MM.1S (cell line): ENCODE measurements at regions not wholly inside any gene's neighbourhood (a gene's known extent, or its start where the extent isn't known, plus 50 kb on each side); places are given as distances from the start of the nearest gene placed in this dataset.

Experiments used
- DNase-seq: peaks from one replicate; pipeline ENCODE4 v3.0.0-alpha.2; 2015
- H2AFZ ChIP-seq: fragments of 300-600 bp; sonication (generic); 2 replicates; pipeline ENCODE4 v1.6.0; 2016; ENCODE audit warnings: antibody characterized with exemption, low read length
- H3F3A ChIP-seq: fragments of 300-600 bp; sonication (generic); 2 replicates; pipeline ENCODE4 v1.6.1; 2016; ENCODE audit warnings: mild to moderate bottlenecking, antibody characterized with exemption, low read length, moderate library complexity, mixed read lengths; ENCODE audit not compliant: insufficient read depth
- H3K27ac ChIP-seq: fragments of 300-600 bp; sonication (generic); 2 replicates; pipeline ENCODE4 v1.5.1; 2016; ENCODE audit warnings: mild to moderate bottlenecking, low read length
- H3K27me3 ChIP-seq: fragments of 300-600 bp; sonication (generic); replicated peaks from 2 replicates; pipeline ENCODE4 v1.6.0; 2016; ENCODE audit warnings: low read length; ENCODE audit not compliant: insufficient read depth
- H3K36me3 ChIP-seq: fragments of 300-600 bp; sonication (generic); replicated peaks from 2 replicates; pipeline ENCODE4 v1.6.1; 2016; ENCODE audit warnings: mild to moderate bottlenecking, low read length, mixed read lengths; ENCODE audit not compliant: insufficient read depth
- H3K4me1 ChIP-seq: fragments of 300-600 bp; sonication (generic); 2 replicates; pipeline ENCODE4 v1.6.1; 2016; ENCODE audit warnings: low read length, mixed read lengths
- H3K4me2 ChIP-seq: fragments of 300-600 bp; sonication (generic); 2 replicates; pipeline ENCODE4 v1.6.0; 2016; ENCODE audit warnings: low read depth, low read length
- H3K4me3 ChIP-seq: fragments of 300-600 bp; sonication (generic); 2 replicates; pipeline ENCODE4 v1.5.1; 2016; ENCODE audit warnings: low read length, mixed read lengths
- H3K79me2 ChIP-seq: fragments of 300-600 bp; sonication (generic); 2 replicates; pipeline ENCODE4 v1.6.1; 2016; ENCODE audit warnings: mixed run types, low read length, mixed read lengths
- H3K9ac ChIP-seq: fragments of 300-600 bp; sonication (generic); 2 replicates; pipeline ENCODE4 v1.6.1; 2016; ENCODE audit warnings: low read length, mixed read lengths
- H3K9me2 ChIP-seq: fragments of 300-600 bp; sonication (generic); replicated peaks from 2 replicates; pipeline ENCODE4 v1.6.1; 2016; ENCODE audit warnings: mild to moderate bottlenecking, low read length, mixed read lengths; ENCODE audit not compliant: insufficient read depth
- H3K9me3 ChIP-seq: fragments of 300-600 bp; sonication (generic); replicated peaks from 2 replicates; pipeline ENCODE4 v1.6.1; 2016; ENCODE audit warnings: mild to moderate bottlenecking, low read length, mixed read lengths; ENCODE audit not compliant: insufficient read depth
- H4K20me1 ChIP-seq: fragments of 300-600 bp; sonication (generic); 2 replicates; pipeline ENCODE4 v1.6.1; 2016; ENCODE audit warnings: mild to moderate bottlenecking, low read length, moderate library complexity, mixed read lengths; ENCODE audit not compliant: insufficient read depth
- CTCF ChIP-seq: fragments of 300-600 bp; sonication (generic); IDR thresholded peaks from 2 replicates; pipeline ENCODE4 v1.5.1; 2016; ENCODE audit warnings: antibody characterized with exemption, low read length, mixed read lengths
- EZH2 ChIP-seq: fragments of 300-600 bp; sonication (generic); optimal IDR thresholded peaks from 2 replicates; pipeline ENCODE3; 2017; ENCODE audit warnings: low read depth, mild to moderate bottlenecking, antibody characterized with exemption, low read length, mixed read lengths
- EZH2phosphoT487 ChIP-seq: fragments of 300-600 bp; sonication (generic); IDR thresholded peaks from 2 replicates; pipeline ENCODE4 v1.6.1; 2018; ENCODE audit warnings: antibody characterized with exemption, low read length

- H3K9me3 ChIP-seq, result no peaks in the 10 kb centered on the region
Observed at GRCh38 chr1:29429656-29430055, 193.3 kb downstream of the PTPRU start.

GRCh38 chr1:29428997-29429396 is 192.7 kb downstream of the PTPRU start:
- Histone ChIP-seq H3K9me2 (no peaks in the 10 kb centered on the region), H3K9me3 (no peaks in the 10 kb centered on the region), H3K9ac (no peak overlapping the region), H3K4me1 (no peaks in the 10 kb centered on the region), H2AFZ (no peak overlapping the region), H3K79me2 (no peaks in the 10 kb centered on the region), H3K36me3 (no peaks in the 10 kb centered on the region), H3K27me3 (peaks cover 56% of the 10 kb centered on the region), H3K4me3 (no peak overlapping the region), H4K20me1 (no peaks in the 10 kb centered on the region), H3K4me2 (no peak overlapping the region), H3K27ac (no peak overlapping the region), H3F3A (no peaks in the 10 kb centered on the region)
- DNase-seq, result no peak
- TF ChIP-seq CTCF (no peak), EZH2 (no peak), EZH2phosphoT487 (no peak)

More at GRCh38 chr1:29429656-29430055, 193.3 kb downstream of the PTPRU start:
- peaks cover 56% of the 10 kb centered on the region for H3K27me3 ChIP-seq
- H3K4me1 ChIP-seq, result no peaks in the 10 kb centered on the region
- no peak overlapping the region for H3K4me2 ChIP-seq
- H3K36me3 ChIP-seq, result no peaks in the 10 kb centered on the region
- H4K20me1 ChIP-seq, result no peaks in the 10 kb centered on the region
- H3K4me3 ChIP-seq, result no peak overlapping the region
- no peak overlapping the region for H3K27ac ChIP-seq
- H3K79me2 ChIP-seq, result no peaks in the 10 kb centered on the region
- H3K9ac ChIP-seq, result no peak overlapping the region
- no peak overlapping the region for H2AFZ ChIP-seq
- no peak for TF ChIP-seq EZH2
- TF ChIP-seq CTCF, result no peak
- TF ChIP-seq EZH2phosphoT487, result no peak
- H3F3A ChIP-seq, result no peaks in the 10 kb centered on the region
- no peaks in the 10 kb centered on the region for H3K9me2 ChIP-seq
- no peak for DNase-seq

- H3K79me2 ChIP-seq, result no peaks in the 10 kb centered on the region
- H3K9me3 ChIP-seq, result no peaks in the 10 kb centered on the region
- H3F3A ChIP-seq, result no peaks in the 10 kb centered on the region
- no peak overlapping the region for H3K27ac ChIP-seq
- H2AFZ ChIP-seq, result no peak overlapping the region
- no peaks in the 10 kb centered on the region for H3K9me2 ChIP-seq
- H3K4me3 ChIP-seq, result no peak overlapping the region
- no peak for DNase-seq
- H3K4me2 ChIP-seq, result no peak overlapping the region
- peaks cover 62% of the 10 kb centered on the region for H3K27me3 ChIP-seq
- H4K20me1 ChIP-seq, result no peaks in the 10 kb centered on the region
- TF ChIP-seq CTCF, result no peak
- no peak for TF ChIP-seq EZH2
- no peaks in the 10 kb centered on the region for H3K4me1 ChIP-seq
- H3K36me3 ChIP-seq, result no peaks in the 10 kb centered on the region
- H3K9ac ChIP-seq, result no peak overlapping the region
Observed at GRCh38 chr1:29428280-29428615, 191.9 kb downstream of the PTPRU start.
